ENCODE measurements at regions not wholly inside any gene's neighbourhood (a gene's known extent, or its start where the extent isn't known, plus 50 kb on each side); places are given as distances from the start of the nearest gene placed in this dataset.

DNA sequence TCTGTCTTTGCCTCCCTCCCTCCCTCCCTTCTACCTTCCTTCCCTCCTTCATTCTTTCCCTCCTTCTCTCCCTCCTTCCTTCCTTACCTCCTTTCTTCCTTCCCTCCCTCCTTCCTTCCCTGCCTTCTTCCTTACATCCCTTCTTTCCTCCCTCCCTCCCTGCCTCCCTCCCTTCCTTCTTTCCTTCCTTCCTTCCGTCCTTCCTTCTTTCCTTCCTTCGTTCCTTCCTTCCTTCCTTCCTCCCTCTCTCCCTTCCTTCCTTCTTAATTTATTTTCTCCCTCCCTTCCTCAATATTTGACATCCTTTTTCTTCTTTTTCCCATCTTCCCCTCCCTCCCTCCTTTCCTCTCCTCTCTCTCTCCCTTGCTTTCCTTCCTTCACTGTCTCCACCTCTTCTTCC, 301.8 kb downstream of the GATA3 start:
- Mint-ChIP-seq H3K4me1 (peaks cover 14 to 15% of the 10 kb centered on the region in 2 donors), H3K36me3 (no peaks in the 10 kb centered on the region), H3K27ac (no peak overlapping the region), H3K4me3 (no peak overlapping the region), H3K9me3 (no peaks in the 10 kb centered on the region), H3K27me3 (ENCODE audit: low read depth in 2 of 2) (peaks cover 12 to 28% of the 10 kb centered on the region in 2 donors)
- intact Hi-C loops (cut with micrococcal nuclease), result no loop called here
- peaks cover 7% of the 10 kb centered on the region for H3K4me1 ChIP-seq (ENCODE audit: control insufficient read depth, insufficient read depth, low read length)
- DNase-seq (no peak), ATAC-seq (no peak)
- H3K27ac ChIP-seq (ENCODE audit: low read length), result no peak overlapping the region
- H3K4me3 ChIP-seq (ENCODE audit: low read length), result no peak overlapping the region
- H3K27me3 ChIP-seq (ENCODE audit: control insufficient read depth, insufficient read depth, low read length), result no peaks in the 10 kb centered on the region
- no peaks in the 10 kb centered on the region for H3K36me3 ChIP-seq (ENCODE audit: control insufficient read depth, insufficient read depth, low read length)
- TF ChIP-seq, protein P1, sequence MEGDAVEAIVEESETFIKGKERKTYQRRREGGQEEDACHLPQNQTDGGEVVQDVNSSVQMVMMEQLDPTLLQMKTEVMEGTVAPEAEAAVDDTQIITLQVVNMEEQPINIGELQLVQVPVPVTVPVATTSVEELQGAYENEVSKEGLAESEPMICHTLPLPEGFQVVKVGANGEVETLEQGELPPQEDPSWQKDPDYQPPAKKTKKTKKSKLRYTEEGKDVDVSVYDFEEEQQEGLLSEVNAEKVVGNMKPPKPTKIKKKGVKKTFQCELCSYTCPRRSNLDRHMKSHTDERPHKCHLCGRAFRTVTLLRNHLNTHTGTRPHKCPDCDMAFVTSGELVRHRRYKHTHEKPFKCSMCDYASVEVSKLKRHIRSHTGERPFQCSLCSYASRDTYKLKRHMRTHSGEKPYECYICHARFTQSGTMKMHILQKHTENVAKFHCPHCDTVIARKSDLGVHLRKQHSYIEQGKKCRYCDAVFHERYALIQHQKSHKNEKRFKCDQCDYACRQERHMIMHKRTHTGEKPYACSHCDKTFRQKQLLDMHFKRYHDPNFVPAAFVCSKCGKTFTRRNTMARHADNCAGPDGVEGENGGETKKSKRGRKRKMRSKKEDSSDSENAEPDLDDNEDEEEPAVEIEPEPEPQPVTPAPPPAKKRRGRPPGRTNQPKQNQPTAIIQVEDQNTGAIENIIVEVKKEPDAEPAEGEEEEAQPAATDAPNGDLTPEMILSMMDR (IDR thresholded peaks at IDR 0.05), result no peak
- 96% methylated on average over 2 of the region's 2 CpGs for WGBS (ENCODE audit: insufficient coverage)
- no peaks in the 10 kb centered on the region for H3K9me3 ChIP-seq (ENCODE audit: control insufficient read depth, insufficient read depth, low read length)

- H3K4me3 ChIP-seq (ENCODE audit: low read length), result no peak overlapping the region
- no peaks in the 10 kb centered on the region for H3K9me3 ChIP-seq (ENCODE audit: control insufficient read depth, insufficient read depth, low read length)
- Mint-ChIP-seq H3K4me1 (peaks cover 36% of the 10 kb centered on the region in 2 donors), H3K27ac (no peak overlapping the region), H3K36me3 (no peaks in the 10 kb centered on the region), H3K27me3 (ENCODE audit: low read depth in 2 of 2) (peaks cover 12 to 20% of the 10 kb centered on the region in 2 donors), H3K4me3 (no peak overlapping the region), H3K9me3 (no peaks in the 10 kb centered on the region)
- TF ChIP-seq, protein P1 (IDR thresholded peaks at IDR 0.05), result no peak
- H3K27me3 ChIP-seq (ENCODE audit: control insufficient read depth, insufficient read depth, low read length), result no peaks in the 10 kb centered on the region
- peaks cover 20% of the 10 kb centered on the region for H3K4me1 ChIP-seq (ENCODE audit: control insufficient read depth, insufficient read depth, low read length)
- DNase-seq (no peak), ATAC-seq (no peak)
- intact Hi-C loops (cut with micrococcal nuclease), result no loop called here
- no peak overlapping the region for H3K27ac ChIP-seq (ENCODE audit: low read length)
- 88% methylated on average over 4 of the region's 5 CpGs for WGBS (ENCODE audit: insufficient coverage)
- no peaks in the 10 kb centered on the region for H3K36me3 ChIP-seq (ENCODE audit: control insufficient read depth, insufficient read depth, low read length)
These were observed 305.0 kb downstream of the GATA3 start for GRCh38 chr10:8359467-8359866.

GRCh38 chr10:8360365-8360764, 305.9 kb downstream of the GATA3 start:
- Histone ChIP-seq H3K9me3 (ENCODE audit: control insufficient read depth, insufficient read depth, low read length) (no peaks in the 10 kb centered on the region), H3K36me3 (ENCODE audit: control insufficient read depth, insufficient read depth, low read length) (no peaks in the 10 kb centered on the region), H3K27ac (ENCODE audit: low read length) (no peak overlapping the region), H3K4me3 (ENCODE audit: low read length) (no peak overlapping the region), H3K4me1 (ENCODE audit: control insufficient read depth, insufficient read depth, low read length) (peaks cover 20% of the 10 kb centered on the region), H3K27me3 (ENCODE audit: control insufficient read depth, insufficient read depth, low read length) (no peaks in the 10 kb centered on the region)
- Mint-ChIP-seq H3K4me1 (peaks cover 37 to 40% of the 10 kb centered on the region in 2 donors), H3K9me3 (no peaks in the 10 kb centered on the region), H3K27ac (peak overlapping the region in 1 of 2 donors; percentile 50), H3K4me3 (peak overlapping the region; percentile 67), H3K27me3 (ENCODE audit: low read depth in 2 of 2) (peaks cover 10 to 15% of the 10 kb centered on the region in 2 donors), H3K36me3 (no peaks in the 10 kb centered on the region)
- intact Hi-C loops (cut with micrococcal nuclease), result no loop called here
- TF ChIP-seq, protein P1 (IDR thresholded peaks at IDR 0.05), result no peak
- peak; percentile 55 to 88 (median 75) for ATAC-seq
- WGBS (ENCODE audit: insufficient coverage), result 35% methylated on average over 7 of the region's 7 CpGs
- DNase-seq, result peak in 1 of 2 donors; percentile 43

GRCh38 chr10:8360814-8361509, 306.5 kb downstream of the GATA3 start:
- TF ChIP-seq, protein P1 (IDR thresholded peaks at IDR 0.05), result no peak
- H3K27ac Mint-ChIP-seq, result peak overlapping the region in 1 of 2 donors; percentile 50
- 83% methylated on average over 2 of the region's 2 CpGs for WGBS (ENCODE audit: insufficient coverage)

More at GRCh38 chr10:8360814-8361509, 306.5 kb downstream of the GATA3 start:
- Mint-ChIP-seq H3K4me3 (peak overlapping the region; percentile 67), H3K4me1 (peaks cover 43 to 45% of the 10 kb centered on the region in 2 donors), H3K36me3 (no peaks in the 10 kb centered on the region), H3K9me3 (no peaks in the 10 kb centered on the region), H3K27me3 (ENCODE audit: low read depth in 2 of 2) (peaks cover 10 to 15% of the 10 kb centered on the region in 2 donors)
- no peak for DNase-seq
- intact Hi-C loops (cut with micrococcal nuclease), result no loop called here
- no peaks in the 10 kb centered on the region for H3K9me3 ChIP-seq (ENCODE audit: control insufficient read depth, insufficient read depth, low read length)
- ATAC-seq, result no peak
- no peak overlapping the region for H3K4me3 ChIP-seq (ENCODE audit: low read length)
- H3K27me3 ChIP-seq (ENCODE audit: control insufficient read depth, insufficient read depth, low read length), result no peaks in the 10 kb centered on the region
- peaks cover 22% of the 10 kb centered on the region for H3K4me1 ChIP-seq (ENCODE audit: control insufficient read depth, insufficient read depth, low read length)
- H3K36me3 ChIP-seq (ENCODE audit: control insufficient read depth, insufficient read depth, low read length), result no peaks in the 10 kb centered on the region
- no peak overlapping the region for H3K27ac ChIP-seq (ENCODE audit: low read length)
